Liver (tissue), 8 donors: ENCODE measurements at regions not wholly inside any gene's neighbourhood (a gene's known extent, or its start where the extent isn't known, plus 50 kb on each side); places are given as distances from the start of the nearest gene placed in this dataset.

Experiments used
- DNase-seq: peaks from one replicate; pipeline ENCODE4 v3.0.0-alpha.2; 2017; ENCODE audit warnings: low spot score
- H3K27ac ChIP-seq, 2 donors: one replicate each; pipeline ENCODE4 v1.7.0; 2013; ENCODE audit warnings: inconsistent platforms in 2 of 2, low read length in 2 of 2, control low read depth in 1 of 2, low read depth in 1 of 2, mild to moderate bottlenecking in 1 of 2
- H3K27me3 ChIP-seq, 4 donors: one replicate each; pipeline versions ENCODE4 v1.6.1 to v1.7.0; 2013; ENCODE audit warnings: low read length in 3 of 4, inconsistent platforms in 1 of 4, mild to moderate bottlenecking in 1 of 4, moderate library complexity in 1 of 4; ENCODE audit not compliant: control insufficient read depth in 4 of 4, insufficient read depth in 4 of 4
- H3K36me3 ChIP-seq, 4 donors: one replicate each; pipeline versions ENCODE4 v1.6.1 to v1.7.0; 2013; ENCODE audit warnings: low read length in 3 of 4, mild to moderate bottlenecking in 3 of 4, low read depth in 1 of 4, moderate library complexity in 1 of 4; ENCODE audit not compliant: control insufficient read depth in 4 of 4, insufficient read depth in 3 of 4
- H3K4me1 ChIP-seq, 4 donors: one replicate each; pipeline versions ENCODE4 v1.6.1 to v1.7.0; 2013; ENCODE audit warnings: low read length in 3 of 4, mild to moderate bottlenecking in 3 of 4, moderate library complexity in 1 of 4; ENCODE audit not compliant: control insufficient read depth in 4 of 4, insufficient read depth in 4 of 4
- H3K4me3 ChIP-seq, 3 donors: one replicate each; pipeline versions ENCODE4 v1.6.1 to v1.7.0; 2013; ENCODE audit warnings: low read length in 3 of 3, control low read depth in 1 of 3, low read depth in 1 of 3, mild to moderate bottlenecking in 1 of 3
- H3K9ac ChIP-seq, 2 donors: one replicate each; pipeline ENCODE4 v1.7.0; 2013; ENCODE audit warnings: low read length in 2 of 2, mild to moderate bottlenecking in 2 of 2, moderate library complexity in 2 of 2, control low read depth in 1 of 2, low read depth in 1 of 2
- H3K9me3 ChIP-seq, 4 donors: one replicate each; pipeline versions ENCODE4 v1.6.1 to v1.7.0; 2013; ENCODE audit warnings: low read length in 3 of 4; ENCODE audit not compliant: control insufficient read depth in 4 of 4
- EGR1 ChIP-seq, 2 donors: IDR thresholded peaks; 2 replicates each; pipeline ENCODE4 v1.6.1; 2016 to 2018; ENCODE audit warnings: antibody characterized with exemption in 2 of 2, low read depth in 2 of 2
- FOXA1 ChIP-seq: IDR thresholded peaks from 2 replicates; pipeline ENCODE4 v1.6.1; 2016; ENCODE audit warnings: antibody characterized with exemption
- FOXA2 ChIP-seq: IDR thresholded peaks from 2 replicates; pipeline ENCODE4 v1.6.1; 2016; ENCODE audit warnings: antibody characterized with exemption
- GABPA ChIP-seq, 2 donors: IDR thresholded peaks in 1 of 2; conservative IDR thresholded peaks in 1 of 2; 2 replicates each; pipeline ENCODE4 v1.6.1; 2016; ENCODE audit warnings: antibody characterized with exemption in 2 of 2, mild to moderate bottlenecking in 1 of 2, moderate library complexity in 1 of 2
- HNF4A ChIP-seq, 2 donors: conservative IDR thresholded peaks; 2 replicates each; pipeline ENCODE4 v1.6.1; 2016; ENCODE audit warnings: antibody characterized with exemption in 2 of 2, mild to moderate bottlenecking in 2 of 2
- HNF4G ChIP-seq: IDR thresholded peaks from 2 replicates; pipeline ENCODE4 v1.6.1; 2016; ENCODE audit warnings: antibody characterized with exemption
- JUND ChIP-seq, 2 donors: IDR thresholded peaks; 2 replicates each; pipeline ENCODE4 v1.6.1; 2016; ENCODE audit warnings: antibody characterized with exemption in 2 of 2
- NR2F2 ChIP-seq: IDR thresholded peaks from 2 replicates; pipeline ENCODE4 v1.6.1; 2016; ENCODE audit warnings: antibody characterized with exemption
- RAD21 ChIP-seq, 2 donors: IDR thresholded peaks; 2 replicates each; pipeline ENCODE4 v1.6.1; 2016; ENCODE audit warnings: antibody characterized with exemption in 2 of 2, mild to moderate bottlenecking in 2 of 2
- RXRA ChIP-seq, 2 donors: IDR thresholded peaks; 2 replicates each; pipeline ENCODE4 v1.6.1; 2017 to 2018; ENCODE audit warnings: antibody characterized with exemption in 2 of 2, mild to moderate bottlenecking in 1 of 2
- SP1 ChIP-seq: IDR thresholded peaks from 2 replicates; pipeline ENCODE4 v1.6.1; 2018; ENCODE audit warnings: antibody characterized with exemption, mild to moderate bottlenecking
- TAF1 ChIP-seq: conservative IDR thresholded peaks from 2 replicates; pipeline ENCODE4 v1.6.1; 2016; ENCODE audit warnings: antibody characterized with exemption, mild to moderate bottlenecking
- YY1 ChIP-seq: IDR thresholded peaks from 2 replicates; pipeline ENCODE4 v1.6.1; 2016; ENCODE audit warnings: antibody characterized with exemption, mild to moderate bottlenecking
- WGBS: extraction: QIAGEN DNeasy Blood & Tissue Kit; methylation state at CpG from one replicate; pipeline ENCODE4 v1.1.7; 2013; 5-methylcytosine and 5-hydroxymethylcytosine counted together
- TF ChIP-seq, protein P1 (sequence below): IDR thresholded peaks from 2 replicates; pipeline ENCODE4 v1.6.1; 2016; ENCODE audit warnings: antibody characterized with exemption, mild to moderate bottlenecking
- TF ChIP-seq, protein P2 (sequence below): IDR thresholded peaks from 2 replicates; pipeline ENCODE4 v1.6.1; 2016; ENCODE audit warnings: antibody characterized with exemption
- TF ChIP-seq, protein P3 (sequence below): fragments of 150-350 bp; IDR thresholded peaks from 2 replicates; pipeline ENCODE4 v1.5.1; 2017; ENCODE audit warnings: improper control_type of control experiment, low read depth, low read length; ENCODE audit not compliant: missing input control
- TF ChIP-seq, protein P4 (sequence below): IDR thresholded peaks from 2 replicates; pipeline ENCODE4 v1.6.1; 2016; ENCODE audit warnings: antibody characterized with exemption
- TF ChIP-seq, protein P5 (sequence below): IDR thresholded peaks from 2 replicates; pipeline ENCODE4 v1.6.1; 2016; ENCODE audit warnings: antibody characterized with exemption
- donor health status: healthy.
- donor health status: healthy.
- donor health status: healthy.
- donor health status: healthy.
- donor health status: healthy.

DNA sequence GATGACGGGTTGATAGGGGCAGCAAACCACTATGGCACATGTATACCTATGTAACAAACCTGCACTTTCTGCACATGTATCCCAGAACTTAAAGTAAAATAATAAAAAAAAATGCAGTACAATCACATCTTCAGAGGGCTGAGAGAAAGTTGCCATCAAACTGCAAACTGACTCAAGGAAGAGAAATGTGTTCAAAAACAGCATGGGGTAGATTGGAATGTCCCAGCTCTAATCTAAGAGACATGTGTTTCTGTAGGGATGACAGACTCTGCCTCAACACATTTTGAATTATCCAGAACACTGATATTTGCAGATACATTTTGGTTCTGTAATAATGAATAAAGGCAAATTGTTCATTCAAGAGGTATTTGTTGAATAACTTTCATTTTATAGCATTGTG is 171.2 kb upstream of the RUNX1 start:
- 97% methylated on average over 1 of the region's 1 CpG for WGBS
- Histone ChIP-seq H3K9ac (no peak overlapping the region), H3K4me3 (no peak overlapping the region), H3K4me1 (no peaks in the 10 kb centered on the region), H3K36me3 (no peaks in the 10 kb centered on the region), H3K27me3 (no peaks in the 10 kb centered on the region), H3K9me3 (no peaks in the 10 kb centered on the region), H3K27ac (no peak overlapping the region)
- TF ChIP-seq, protein P1, sequence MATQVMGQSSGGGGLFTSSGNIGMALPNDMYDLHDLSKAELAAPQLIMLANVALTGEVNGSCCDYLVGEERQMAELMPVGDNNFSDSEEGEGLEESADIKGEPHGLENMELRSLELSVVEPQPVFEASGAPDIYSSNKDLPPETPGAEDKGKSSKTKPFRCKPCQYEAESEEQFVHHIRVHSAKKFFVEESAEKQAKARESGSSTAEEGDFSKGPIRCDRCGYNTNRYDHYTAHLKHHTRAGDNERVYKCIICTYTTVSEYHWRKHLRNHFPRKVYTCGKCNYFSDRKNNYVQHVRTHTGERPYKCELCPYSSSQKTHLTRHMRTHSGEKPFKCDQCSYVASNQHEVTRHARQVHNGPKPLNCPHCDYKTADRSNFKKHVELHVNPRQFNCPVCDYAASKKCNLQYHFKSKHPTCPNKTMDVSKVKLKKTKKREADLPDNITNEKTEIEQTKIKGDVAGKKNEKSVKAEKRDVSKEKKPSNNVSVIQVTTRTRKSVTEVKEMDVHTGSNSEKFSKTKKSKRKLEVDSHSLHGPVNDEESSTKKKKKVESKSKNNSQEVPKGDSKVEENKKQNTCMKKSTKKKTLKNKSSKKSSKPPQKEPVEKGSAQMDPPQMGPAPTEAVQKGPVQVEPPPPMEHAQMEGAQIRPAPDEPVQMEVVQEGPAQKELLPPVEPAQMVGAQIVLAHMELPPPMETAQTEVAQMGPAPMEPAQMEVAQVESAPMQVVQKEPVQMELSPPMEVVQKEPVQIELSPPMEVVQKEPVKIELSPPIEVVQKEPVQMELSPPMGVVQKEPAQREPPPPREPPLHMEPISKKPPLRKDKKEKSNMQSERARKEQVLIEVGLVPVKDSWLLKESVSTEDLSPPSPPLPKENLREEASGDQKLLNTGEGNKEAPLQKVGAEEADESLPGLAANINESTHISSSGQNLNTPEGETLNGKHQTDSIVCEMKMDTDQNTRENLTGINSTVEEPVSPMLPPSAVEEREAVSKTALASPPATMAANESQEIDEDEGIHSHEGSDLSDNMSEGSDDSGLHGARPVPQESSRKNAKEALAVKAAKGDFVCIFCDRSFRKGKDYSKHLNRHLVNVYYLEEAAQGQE = no peak
- TF ChIP-seq RAD21 (IDR thresholded peaks at IDR 0.05) = no peak
- TF ChIP-seq YY1 = no peak
- TF ChIP-seq GABPA (IDR thresholded peaks at IDR 0.05 in 1 of 2, conservative IDR thresholded peaks at IDR 0.05 in 1 of 2) = no peak
- TF ChIP-seq, protein P2, sequence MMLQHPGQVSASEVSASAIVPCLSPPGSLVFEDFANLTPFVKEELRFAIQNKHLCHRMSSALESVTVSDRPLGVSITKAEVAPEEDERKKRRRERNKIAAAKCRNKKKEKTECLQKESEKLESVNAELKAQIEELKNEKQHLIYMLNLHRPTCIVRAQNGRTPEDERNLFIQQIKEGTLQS = no peak
- TF ChIP-seq NR2F2 = no peak
- TF ChIP-seq SP1 = no peak
- TF ChIP-seq, protein P3, sequence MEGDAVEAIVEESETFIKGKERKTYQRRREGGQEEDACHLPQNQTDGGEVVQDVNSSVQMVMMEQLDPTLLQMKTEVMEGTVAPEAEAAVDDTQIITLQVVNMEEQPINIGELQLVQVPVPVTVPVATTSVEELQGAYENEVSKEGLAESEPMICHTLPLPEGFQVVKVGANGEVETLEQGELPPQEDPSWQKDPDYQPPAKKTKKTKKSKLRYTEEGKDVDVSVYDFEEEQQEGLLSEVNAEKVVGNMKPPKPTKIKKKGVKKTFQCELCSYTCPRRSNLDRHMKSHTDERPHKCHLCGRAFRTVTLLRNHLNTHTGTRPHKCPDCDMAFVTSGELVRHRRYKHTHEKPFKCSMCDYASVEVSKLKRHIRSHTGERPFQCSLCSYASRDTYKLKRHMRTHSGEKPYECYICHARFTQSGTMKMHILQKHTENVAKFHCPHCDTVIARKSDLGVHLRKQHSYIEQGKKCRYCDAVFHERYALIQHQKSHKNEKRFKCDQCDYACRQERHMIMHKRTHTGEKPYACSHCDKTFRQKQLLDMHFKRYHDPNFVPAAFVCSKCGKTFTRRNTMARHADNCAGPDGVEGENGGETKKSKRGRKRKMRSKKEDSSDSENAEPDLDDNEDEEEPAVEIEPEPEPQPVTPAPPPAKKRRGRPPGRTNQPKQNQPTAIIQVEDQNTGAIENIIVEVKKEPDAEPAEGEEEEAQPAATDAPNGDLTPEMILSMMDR = no peak
- no peak for TF ChIP-seq HNF4G
- no peak for TF ChIP-seq EGR1 (IDR thresholded peaks at IDR 0.05; ENCODE audit: low read depth in 2 of 2)
- TF ChIP-seq, protein P4, sequence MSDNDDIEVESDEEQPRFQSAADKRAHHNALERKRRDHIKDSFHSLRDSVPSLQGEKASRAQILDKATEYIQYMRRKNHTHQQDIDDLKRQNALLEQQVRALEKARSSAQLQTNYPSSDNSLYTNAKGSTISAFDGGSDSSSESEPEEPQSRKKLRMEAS = no peak
- no peak for TF ChIP-seq HNF4A (conservative IDR thresholded peaks at IDR 0.05)
- TF ChIP-seq FOXA1 = no peak
- TF ChIP-seq TAF1 = no peak
- TF ChIP-seq, protein P5, sequence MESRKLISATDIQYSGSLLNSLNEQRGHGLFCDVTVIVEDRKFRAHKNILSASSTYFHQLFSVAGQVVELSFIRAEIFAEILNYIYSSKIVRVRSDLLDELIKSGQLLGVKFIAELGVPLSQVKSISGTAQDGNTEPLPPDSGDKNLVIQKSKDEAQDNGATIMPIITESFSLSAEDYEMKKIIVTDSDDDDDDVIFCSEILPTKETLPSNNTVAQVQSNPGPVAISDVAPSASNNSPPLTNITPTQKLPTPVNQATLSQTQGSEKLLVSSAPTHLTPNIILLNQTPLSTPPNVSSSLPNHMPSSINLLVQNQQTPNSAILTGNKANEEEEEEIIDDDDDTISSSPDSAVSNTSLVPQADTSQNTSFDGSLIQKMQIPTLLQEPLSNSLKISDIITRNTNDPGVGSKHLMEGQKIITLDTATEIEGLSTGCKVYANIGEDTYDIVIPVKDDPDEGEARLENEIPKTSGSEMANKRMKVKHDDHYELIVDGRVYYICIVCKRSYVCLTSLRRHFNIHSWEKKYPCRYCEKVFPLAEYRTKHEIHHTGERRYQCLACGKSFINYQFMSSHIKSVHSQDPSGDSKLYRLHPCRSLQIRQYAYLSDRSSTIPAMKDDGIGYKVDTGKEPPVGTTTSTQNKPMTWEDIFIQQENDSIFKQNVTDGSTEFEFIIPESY = no peak
- TF ChIP-seq RXRA (IDR thresholded peaks at IDR 0.05) = no peak
- no peak for TF ChIP-seq JUND (IDR thresholded peaks at IDR 0.05)
- TF ChIP-seq FOXA2 = no peak
- no peak for DNase-seq
